ENCODE measurements at regions not wholly inside any gene's neighbourhood (a gene's known extent, or its start where the extent isn't known, plus 50 kb on each side); places are given as distances from the start of the nearest gene placed in this dataset.

GRCh38 chr4:148790691-148791090 lies 348.5 kb upstream of the NR3C2 start:
- no peak for DNase-seq

GRCh38 chr4:148790246-148790645 lies 348.0 kb upstream of the NR3C2 start:
- DNase-seq = no peak

GRCh38 chr4:148787831-148788477 lies 345.7 kb upstream of the NR3C2 start:
- DNase-seq = no peak

GRCh38 chr4:148787285-148787684 lies 345.1 kb upstream of the NR3C2 start:
- DNase-seq = no peak

- no peak for DNase-seq
These were observed 344.5 kb upstream of the NR3C2 start for GRCh38 chr4:148786699-148787098.

GRCh38 chr4:148782284-148782683 lies 340.1 kb upstream of the NR3C2 start:
- no peak for DNase-seq

- no peak for DNase-seq
These were observed 338.3 kb upstream of the NR3C2 start for GRCh38 chr4:148780426-148781005.

- no peak for DNase-seq
These were observed 337.6 kb upstream of the NR3C2 start for GRCh38 chr4:148779771-148780170.

GRCh38 chr4:148778980-148779675 lies 336.9 kb upstream of the NR3C2 start:
- no peak for DNase-seq

- no peak for DNase-seq
These were observed 334.7 kb upstream of the NR3C2 start for GRCh38 chr4:148776941-148777340.

GRCh38 chr4:148774134-148774533 lies 331.9 kb upstream of the NR3C2 start:
- no peak for DNase-seq

- DNase-seq = no peak
These were observed 331.1 kb upstream of the NR3C2 start for GRCh38 chr4:148773313-148773712.

- no peak for DNase-seq
These were observed 328.6 kb upstream of the NR3C2 start for GRCh38 chr4:148770848-148771247.

GRCh38 chr4:148770377-148770776 lies 328.2 kb upstream of the NR3C2 start:
- no peak for DNase-seq

GRCh38 chr4:148764720-148765119 lies 322.5 kb upstream of the NR3C2 start:
- DNase-seq = no peak

- DNase-seq = no peak
These were observed 315.0 kb upstream of the NR3C2 start for GRCh38 chr4:148757171-148757570.

- DNase-seq = no peak
These were observed 307.2 kb upstream of the NR3C2 start for GRCh38 chr4:148749403-148749802.

- DNase-seq = no peak
These were observed 305.6 kb upstream of the NR3C2 start for GRCh38 chr4:148747721-148748268.

GRCh38 chr4:148740701-148741100 lies 298.5 kb upstream of the NR3C2 start:
- no peak for DNase-seq

GRCh38 chr4:148737061-148737770 lies 295.0 kb upstream of the NR3C2 start:
- DNase-seq = no peak

GRCh38 chr4:148735432-148736155 lies 293.4 kb upstream of the NR3C2 start:
- DNase-seq = no peak

GRCh38 chr4:148730766-148731165 lies 288.6 kb upstream of the NR3C2 start:
- DNase-seq = no peak

Data from CD4-positive, alpha-beta T cell treated with Interleukin-15 for 1 hour (primary cell).